PFSK-1 (cell line): ENCODE measurements at regions not wholly inside any gene's neighbourhood (a gene's known extent, or its start where the extent isn't known, plus 50 kb on each side); places are given as distances from the start of the nearest gene placed in this dataset.

Experiments
- FOXP2 ChIP-seq: optimal IDR thresholded peaks from 2 replicates; pipeline ENCODE3; 2011; ENCODE audit warnings: borderline replicate concordance, control low read depth, inconsistent platforms; ENCODE audit not compliant: insufficient read depth; ENCODE audit errors: extremely low read length, extremely low read depth
- POLR2AphosphoS5 ChIP-seq: IDR thresholded peaks from 2 replicates; pipeline ENCODE4 v1.6.1; 2012; ENCODE audit warnings: low read depth, mild to moderate bottlenecking, control low read depth, low read length, moderate library complexity
- SIN3A ChIP-seq: IDR thresholded peaks from 2 replicates; pipeline ENCODE4 v1.6.1; 2012; ENCODE audit warnings: mild to moderate bottlenecking, low read length, moderate library complexity, borderline replicate concordance; ENCODE audit not compliant: insufficient read depth
- TAF1 ChIP-seq: IDR thresholded peaks from 2 replicates; pipeline ENCODE4 v1.6.1; 2012; ENCODE audit warnings: low read length, control low read depth, borderline replicate concordance; ENCODE audit not compliant: insufficient read depth
- TF ChIP-seq, protein P1 (sequence below), 2 experiments: IDR thresholded peaks; 2 replicates each; pipeline versions ENCODE4 v1.6.1 to v1.8.0; 2011 to 2012; ENCODE audit warnings: low read depth in 2 of 2, low read length in 2 of 2, control low read depth in 1 of 2, inconsistent platforms in 1 of 2, mild to moderate bottlenecking in 1 of 2, moderate library complexity in 1 of 2; ENCODE audit not compliant: insufficient read depth in 1 of 2

DNA sequence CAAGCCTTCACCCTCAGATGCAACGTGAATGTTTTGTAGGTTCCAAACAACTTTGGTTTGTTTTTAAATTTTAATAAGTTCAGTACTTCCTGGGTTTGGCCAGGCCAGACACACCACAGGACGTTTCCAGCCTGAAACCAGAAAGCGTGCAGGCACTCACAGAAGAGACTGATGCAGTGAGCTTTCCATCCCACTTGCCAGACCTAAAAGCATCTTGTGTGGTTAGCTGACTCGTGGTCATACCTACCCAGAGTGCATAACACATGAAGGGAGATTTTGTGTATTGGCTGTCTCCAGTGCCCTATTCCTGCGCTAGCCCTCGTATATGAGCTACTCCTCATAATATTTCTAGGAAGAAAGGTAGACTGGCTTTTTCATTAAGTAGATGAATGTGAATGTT is 297.3 kb upstream of the FAR2 start:
- TF ChIP-seq SIN3A (no peak), TAF1 (no peak), POLR2AphosphoS5 (no peak), FOXP2 (no peak)
- TF ChIP-seq, protein P1, sequence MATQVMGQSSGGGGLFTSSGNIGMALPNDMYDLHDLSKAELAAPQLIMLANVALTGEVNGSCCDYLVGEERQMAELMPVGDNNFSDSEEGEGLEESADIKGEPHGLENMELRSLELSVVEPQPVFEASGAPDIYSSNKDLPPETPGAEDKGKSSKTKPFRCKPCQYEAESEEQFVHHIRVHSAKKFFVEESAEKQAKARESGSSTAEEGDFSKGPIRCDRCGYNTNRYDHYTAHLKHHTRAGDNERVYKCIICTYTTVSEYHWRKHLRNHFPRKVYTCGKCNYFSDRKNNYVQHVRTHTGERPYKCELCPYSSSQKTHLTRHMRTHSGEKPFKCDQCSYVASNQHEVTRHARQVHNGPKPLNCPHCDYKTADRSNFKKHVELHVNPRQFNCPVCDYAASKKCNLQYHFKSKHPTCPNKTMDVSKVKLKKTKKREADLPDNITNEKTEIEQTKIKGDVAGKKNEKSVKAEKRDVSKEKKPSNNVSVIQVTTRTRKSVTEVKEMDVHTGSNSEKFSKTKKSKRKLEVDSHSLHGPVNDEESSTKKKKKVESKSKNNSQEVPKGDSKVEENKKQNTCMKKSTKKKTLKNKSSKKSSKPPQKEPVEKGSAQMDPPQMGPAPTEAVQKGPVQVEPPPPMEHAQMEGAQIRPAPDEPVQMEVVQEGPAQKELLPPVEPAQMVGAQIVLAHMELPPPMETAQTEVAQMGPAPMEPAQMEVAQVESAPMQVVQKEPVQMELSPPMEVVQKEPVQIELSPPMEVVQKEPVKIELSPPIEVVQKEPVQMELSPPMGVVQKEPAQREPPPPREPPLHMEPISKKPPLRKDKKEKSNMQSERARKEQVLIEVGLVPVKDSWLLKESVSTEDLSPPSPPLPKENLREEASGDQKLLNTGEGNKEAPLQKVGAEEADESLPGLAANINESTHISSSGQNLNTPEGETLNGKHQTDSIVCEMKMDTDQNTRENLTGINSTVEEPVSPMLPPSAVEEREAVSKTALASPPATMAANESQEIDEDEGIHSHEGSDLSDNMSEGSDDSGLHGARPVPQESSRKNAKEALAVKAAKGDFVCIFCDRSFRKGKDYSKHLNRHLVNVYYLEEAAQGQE (IDR thresholded peaks at IDR 0.05; ENCODE audit: insufficient read depth in 1 of 2, low read depth in 2 of 2, low read length in 2 of 2), result no peak

DNA sequence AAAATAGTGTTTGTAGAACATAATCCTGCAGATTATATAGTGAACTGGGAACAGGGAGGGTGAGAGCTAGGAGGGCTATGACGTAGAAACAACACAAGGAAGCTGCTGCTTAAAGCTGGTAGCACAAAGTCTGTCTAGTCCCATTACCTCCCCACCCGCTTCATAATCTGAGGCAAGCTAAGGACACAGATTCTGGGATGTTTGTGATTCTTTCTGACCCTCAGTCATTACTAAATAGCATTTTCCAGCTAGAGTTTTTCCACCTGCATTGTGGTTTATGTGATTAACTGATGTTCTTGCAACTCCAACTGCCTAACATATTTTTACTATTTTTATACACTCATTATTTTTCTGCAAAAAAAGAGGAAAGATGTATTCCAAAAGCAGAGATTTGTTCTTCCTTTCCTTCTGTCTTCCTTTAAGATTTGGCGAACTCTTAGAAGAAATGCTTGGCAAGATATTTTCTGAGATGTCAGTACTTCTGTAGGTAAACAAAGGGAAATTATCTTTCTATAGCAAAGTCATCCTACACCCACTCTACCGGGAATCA is 293.2 kb upstream of the FAR2 start:
- TF ChIP-seq TAF1 (no peak), FOXP2 (no peak), SIN3A (no peak)

DNA sequence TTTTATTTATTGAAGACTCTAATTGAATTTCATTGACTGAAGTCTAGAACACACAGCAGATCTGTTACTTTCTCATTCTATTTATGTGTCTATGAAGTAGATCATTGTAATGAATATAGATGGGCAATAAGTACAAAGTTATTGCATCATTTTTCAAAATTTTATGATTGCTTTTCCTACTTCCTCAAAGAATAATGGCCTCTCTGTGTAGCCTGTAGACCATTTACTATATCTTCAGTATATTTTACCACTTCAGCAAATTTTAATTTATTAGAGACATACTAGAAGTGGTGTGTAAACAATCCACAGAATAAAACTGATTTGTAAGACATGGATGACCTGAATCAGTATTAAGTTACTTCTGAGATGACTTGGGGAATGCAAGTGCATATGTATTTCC is 291.7 kb upstream of the FAR2 start:
- TF ChIP-seq SIN3A (no peak), FOXP2 (no peak), TAF1 (no peak), POLR2AphosphoS5 (no peak)
- TF ChIP-seq, protein P1 (IDR thresholded peaks at IDR 0.05; ENCODE audit: insufficient read depth in 1 of 2, low read depth in 2 of 2, low read length in 2 of 2), result no peak

DNA sequence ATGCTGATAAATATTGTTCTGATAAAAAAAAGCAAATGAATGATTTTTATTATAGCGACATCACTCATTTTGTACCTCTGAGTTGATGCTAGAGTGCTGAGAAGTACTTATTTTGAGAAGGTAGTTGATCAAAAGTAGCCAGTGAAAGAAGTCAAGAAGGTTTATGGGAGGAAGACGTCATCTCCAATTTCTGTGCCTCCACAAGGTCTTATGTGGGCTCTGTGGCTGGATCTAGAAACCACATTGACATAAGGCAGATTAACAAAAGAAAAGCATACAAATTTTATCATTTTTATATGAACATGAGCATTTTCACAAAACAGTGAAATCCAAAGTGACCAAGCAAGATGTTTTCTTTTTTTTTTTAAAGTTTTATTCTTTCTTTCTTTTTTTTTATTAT is 289.5 kb upstream of the FAR2 start:
- TF ChIP-seq, protein P1 (IDR thresholded peaks at IDR 0.05; ENCODE audit: insufficient read depth in 1 of 2, low read depth in 2 of 2, low read length in 2 of 2), result no peak
- TF ChIP-seq TAF1 (no peak), SIN3A (no peak), POLR2AphosphoS5 (no peak), FOXP2 (no peak)

DNA sequence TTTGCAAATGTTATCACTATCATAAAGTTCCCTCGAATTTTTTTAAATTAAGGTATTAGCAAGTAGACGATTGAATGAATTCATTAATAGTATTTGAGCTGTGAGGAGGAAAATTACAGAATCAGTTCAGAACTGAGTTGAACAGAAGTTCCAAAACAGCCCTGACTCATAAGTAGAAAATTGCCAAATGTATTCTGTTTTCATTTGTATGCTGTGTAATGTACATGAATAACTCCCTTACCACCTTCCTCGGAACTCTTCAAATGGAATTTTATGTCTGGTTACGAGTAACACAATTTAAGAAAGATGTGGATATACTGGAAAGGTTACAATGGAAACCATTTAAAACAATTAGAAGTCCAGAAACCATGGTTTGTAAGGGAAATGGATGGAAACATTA is 283.3 kb upstream of the FAR2 start:
- TF ChIP-seq SIN3A, result no peak
- TF ChIP-seq, protein P1 (IDR thresholded peaks at IDR 0.05; ENCODE audit: insufficient read depth in 1 of 2, low read depth in 2 of 2, low read length in 2 of 2), result no peak
- TF ChIP-seq TAF1, result no peak
- no peak for TF ChIP-seq POLR2AphosphoS5
- TF ChIP-seq FOXP2, result no peak
